ENCODE measurements at regions not wholly inside any gene's neighbourhood (a gene's known extent, or its start where the extent isn't known, plus 50 kb on each side); places are given as distances from the start of the nearest gene placed in this dataset.

DNA sequence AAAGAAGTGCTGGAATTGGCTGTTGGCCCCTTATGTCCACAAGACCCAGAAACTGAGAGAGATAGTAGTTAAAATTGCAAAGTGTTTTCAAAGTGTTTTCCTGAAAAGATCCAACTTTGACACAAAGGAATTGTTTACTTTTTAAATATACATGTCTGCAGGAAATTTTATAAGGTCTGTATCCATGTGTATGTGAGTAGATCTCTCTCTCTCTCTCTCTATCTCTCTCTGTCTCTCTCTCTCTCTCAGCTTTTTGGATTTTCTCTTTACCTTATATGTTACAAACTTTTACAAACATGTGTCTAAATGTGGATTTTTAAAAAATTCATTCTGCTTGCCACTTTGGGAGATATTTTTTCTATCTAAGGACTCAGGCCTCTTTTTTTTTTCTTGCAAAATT lies 358.6 kb downstream of the SIPA1L2 start:
- Histone ChIP-seq H3K27ac (ENCODE audit: low read depth in 2 of 2, low read length in 1 of 2) (no peak overlapping the region), H3K9ac (no peak overlapping the region), H3F3A (replicated peaks; ENCODE audit: insufficient read depth) (no peaks in the 10 kb centered on the region), H3K4me1 (ENCODE audit: control insufficient read depth in 1 of 2, insufficient read depth in 2 of 2, low read depth in 1 of 2, low read length in 1 of 2) (no peaks in the 10 kb centered on the region), H2AFZ (ENCODE audit: low read depth) (no peak overlapping the region), H3K4me2 (no peak overlapping the region), H3K4me3 (ENCODE audit: low read depth in 2 of 2, low read length in 1 of 2) (no peak overlapping the region), H4K20me1 (ENCODE audit: insufficient read depth) (no peaks in the 10 kb centered on the region), H3K79me2 (ENCODE audit: insufficient read depth) (no peaks in the 10 kb centered on the region), H3K9me3 (no peaks in the 10 kb centered on the region), H3K27me3 (ENCODE audit: insufficient read depth) (no peaks in the 10 kb centered on the region), H3K36me3 (replicated peaks in 1 of 2; ENCODE audit: control insufficient read depth in 1 of 2, insufficient read depth in 2 of 2, low read length in 1 of 2) (no peaks in the 10 kb centered on the region), H3K9me2 (no peaks in the 10 kb centered on the region)
- POLR2A ChIA-PET = no interaction called here
- CTCF ChIA-PET = no interaction called here
- no peak for DNase-seq
- TF ChIP-seq POLR2AphosphoS5 (IDR thresholded peaks at IDR 0.05; ENCODE audit: low read depth, low read length) (no peak), FOXJ3 (CRISPR knock-in tag; IDR thresholded peaks at IDR 0.05) (no peak)

- no peaks in the 10 kb centered on the region for H3K36me3 ChIP-seq (replicated peaks in 1 of 2; ENCODE audit: control insufficient read depth in 1 of 2, insufficient read depth in 2 of 2, low read length in 1 of 2)
- no peak overlapping the region for H2AFZ ChIP-seq (ENCODE audit: low read depth)
- H3K27ac ChIP-seq (ENCODE audit: low read depth in 2 of 2, low read length in 1 of 2) = no peak overlapping the region
- no peaks in the 10 kb centered on the region for H3K9me3 ChIP-seq
- H3F3A ChIP-seq (replicated peaks; ENCODE audit: insufficient read depth) = no peaks in the 10 kb centered on the region
- no peak for DNase-seq
- 86% methylated on average over 2 of the region's 2 CpGs for whole genome bisulfite sequencing (ENCODE audit: low lambda C conversion rate)
- no peaks in the 10 kb centered on the region for H3K79me2 ChIP-seq (ENCODE audit: insufficient read depth)
- no peaks in the 10 kb centered on the region; a peak in 1 of 4 replicates for H3K4me1 ChIP-seq (ENCODE audit: control insufficient read depth in 1 of 2, insufficient read depth in 2 of 2, low read depth in 1 of 2, low read length in 1 of 2)
- POLR2A ChIA-PET = no interaction called here
- H3K27me3 ChIP-seq (ENCODE audit: insufficient read depth) = no peaks in the 10 kb centered on the region
- CTCF ChIA-PET = no interaction called here
- H4K20me1 ChIP-seq (ENCODE audit: insufficient read depth) = no peaks in the 10 kb centered on the region
- TF ChIP-seq GABPA (IDR thresholded peaks at IDR 0.05; ENCODE audit: low read depth) (no peak), TAF1 (IDR thresholded peaks at IDR 0.05; ENCODE audit: borderline replicate concordance, low read depth, low read length) (no peak), RFX5 (IDR thresholded peaks at IDR 0.05; ENCODE audit: low read length) (no peak), MEF2A (IDR thresholded peaks at IDR 0.05; ENCODE audit: borderline replicate concordance, low read depth) (no peak), FOXM1 (IDR thresholded peaks at IDR 0.05; ENCODE audit: low read depth) (no peak)
- TF ChIP-seq, protein P1, sequence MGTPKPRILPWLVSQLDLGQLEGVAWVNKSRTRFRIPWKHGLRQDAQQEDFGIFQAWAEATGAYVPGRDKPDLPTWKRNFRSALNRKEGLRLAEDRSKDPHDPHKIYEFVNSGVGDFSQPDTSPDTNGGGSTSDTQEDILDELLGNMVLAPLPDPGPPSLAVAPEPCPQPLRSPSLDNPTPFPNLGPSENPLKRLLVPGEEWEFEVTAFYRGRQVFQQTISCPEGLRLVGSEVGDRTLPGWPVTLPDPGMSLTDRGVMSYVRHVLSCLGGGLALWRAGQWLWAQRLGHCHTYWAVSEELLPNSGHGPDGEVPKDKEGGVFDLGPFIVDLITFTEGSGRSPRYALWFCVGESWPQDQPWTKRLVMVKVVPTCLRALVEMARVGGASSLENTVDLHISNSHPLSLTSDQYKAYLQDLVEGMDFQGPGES (IDR thresholded peaks at IDR 0.05; ENCODE audit: low read depth, low read length) = no peak
- H3K4me3 ChIP-seq (ENCODE audit: low read depth in 2 of 2, low read length in 1 of 2) = no peak overlapping the region
- no peak overlapping the region for H3K4me2 ChIP-seq
- no peaks in the 10 kb centered on the region for H3K9me2 ChIP-seq
- no peak overlapping the region for H3K9ac ChIP-seq
Observed at GRCh38 chr1:232269988-232270387, 359.9 kb downstream of the SIPA1L2 start.

DNA sequence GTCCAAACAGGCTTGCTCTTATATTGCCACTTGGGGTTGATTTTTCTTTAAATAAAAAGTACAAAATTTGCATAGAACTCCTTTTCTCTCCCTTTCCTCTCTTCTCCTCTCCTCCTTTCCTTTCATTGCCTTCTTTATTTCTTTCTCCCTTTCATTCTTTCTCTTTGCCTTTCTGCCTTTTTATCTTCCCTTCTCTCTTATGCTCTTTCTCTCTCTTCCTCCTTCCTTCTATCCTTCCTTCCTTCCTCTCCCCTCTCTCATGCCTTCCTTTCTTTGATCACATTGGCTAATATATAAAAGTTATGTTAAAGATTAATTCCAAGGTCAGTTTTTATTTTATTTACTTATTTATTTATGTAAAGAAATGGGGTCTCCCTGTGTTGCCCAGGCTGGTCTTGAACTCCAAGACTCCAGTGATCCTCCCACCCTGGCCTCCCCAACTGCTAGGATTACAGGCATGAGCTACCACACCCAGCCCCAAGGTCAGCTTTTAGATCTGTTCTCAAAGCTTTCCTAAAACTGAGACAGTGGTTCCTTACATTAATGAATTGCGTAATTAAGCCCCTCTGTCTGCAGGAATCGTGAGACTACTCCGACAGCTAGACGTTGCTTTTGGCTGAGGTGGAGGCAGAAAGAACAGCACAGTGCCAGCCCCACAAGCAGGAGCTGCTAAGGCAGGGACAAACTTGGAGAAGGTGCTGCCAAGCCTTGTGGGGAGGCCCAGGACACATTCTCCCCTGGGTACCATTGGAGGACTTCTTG lies 361.9 kb downstream of the SIPA1L2 start:
- H2AFZ ChIP-seq (ENCODE audit: low read depth) = no peak overlapping the region
- no peak overlapping the region for H3K27ac ChIP-seq (ENCODE audit: low read depth in 2 of 2, low read length in 1 of 2)
- H4K20me1 ChIP-seq (ENCODE audit: insufficient read depth) = no peaks in the 10 kb centered on the region
- no peaks in the 10 kb centered on the region for H3K9me3 ChIP-seq
- TF ChIP-seq GATA2 (CRISPR knock-in tag; IDR thresholded peaks at IDR 0.05) (no peak), TEAD4 (IDR thresholded peaks at IDR 0.05; ENCODE audit: borderline replicate concordance, insufficient read depth) (no peak), FOSL2 (IDR thresholded peaks at IDR 0.05; ENCODE audit: borderline replicate concordance, low read depth) (no peak), RFX5 (IDR thresholded peaks at IDR 0.05; ENCODE audit: low read length) (no peak)
- TF ChIP-seq, protein P2, sequence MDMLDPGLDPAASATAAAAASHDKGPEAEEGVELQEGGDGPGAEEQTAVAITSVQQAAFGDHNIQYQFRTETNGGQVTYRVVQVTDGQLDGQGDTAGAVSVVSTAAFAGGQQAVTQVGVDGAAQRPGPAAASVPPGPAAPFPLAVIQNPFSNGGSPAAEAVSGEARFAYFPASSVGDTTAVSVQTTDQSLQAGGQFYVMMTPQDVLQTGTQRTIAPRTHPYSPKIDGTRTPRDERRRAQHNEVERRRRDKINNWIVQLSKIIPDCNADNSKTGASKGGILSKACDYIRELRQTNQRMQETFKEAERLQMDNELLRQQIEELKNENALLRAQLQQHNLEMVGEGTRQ (IDR thresholded peaks at IDR 0.05; ENCODE audit: borderline replicate concordance, low read depth, low read length) = no peak
- TF ChIP-seq, protein P3, sequence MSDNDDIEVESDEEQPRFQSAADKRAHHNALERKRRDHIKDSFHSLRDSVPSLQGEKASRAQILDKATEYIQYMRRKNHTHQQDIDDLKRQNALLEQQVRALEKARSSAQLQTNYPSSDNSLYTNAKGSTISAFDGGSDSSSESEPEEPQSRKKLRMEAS (IDR thresholded peaks at IDR 0.05; ENCODE audit: low read depth) = no peak
- H3K4me3 ChIP-seq (ENCODE audit: low read depth in 2 of 2, low read length in 1 of 2) = no peak overlapping the region
- no peaks in the 10 kb centered on the region for H3K36me3 ChIP-seq (replicated peaks in 1 of 2; ENCODE audit: control insufficient read depth in 1 of 2, insufficient read depth in 2 of 2, low read length in 1 of 2)
- no peak overlapping the region for H3K4me2 ChIP-seq
- no peak for DNase-seq
- CTCF ChIA-PET = interaction anchor here (0.7 kb wide), 1 partner anchor 26 kb away, joined by 3 read pairs; no protein-coding TSS in a partner anchor
- H3K27me3 ChIP-seq (ENCODE audit: insufficient read depth) = no peaks in the 10 kb centered on the region
- no peaks in the 10 kb centered on the region for H3K9me2 ChIP-seq
- H3F3A ChIP-seq (replicated peaks; ENCODE audit: insufficient read depth) = no peaks in the 10 kb centered on the region
- 63% methylated on average over 4 of the region's 4 CpGs for WGBS (ENCODE audit: low lambda C conversion rate)
- no peaks in the 10 kb centered on the region for H3K79me2 ChIP-seq (ENCODE audit: insufficient read depth)
- POLR2A ChIA-PET = no interaction called here
- no peaks in the 10 kb centered on the region; a peak in 1 of 4 replicates for H3K4me1 ChIP-seq (ENCODE audit: control insufficient read depth in 1 of 2, insufficient read depth in 2 of 2, low read depth in 1 of 2, low read length in 1 of 2)
- no peak overlapping the region for H3K9ac ChIP-seq

Data from SK-N-SH (cell line).